Liver (tissue), 8 donors: ENCODE measurements at regions not wholly inside any gene's neighbourhood (a gene's known extent, or its start where the extent isn't known, plus 50 kb on each side); places are given as distances from the start of the nearest gene placed in this dataset.

Experiments
- DNase-seq: peaks from one replicate; pipeline ENCODE4 v3.0.0-alpha.2; 2017; ENCODE audit warnings: low spot score
- H3K27ac ChIP-seq, 2 donors: one replicate each; pipeline ENCODE4 v1.7.0; 2013; ENCODE audit warnings: inconsistent platforms in 2 of 2, low read length in 2 of 2, control low read depth in 1 of 2, low read depth in 1 of 2, mild to moderate bottlenecking in 1 of 2
- H3K27me3 ChIP-seq, 4 donors: one replicate each; pipeline versions ENCODE4 v1.6.1 to v1.7.0; 2013; ENCODE audit warnings: low read length in 3 of 4, inconsistent platforms in 1 of 4, mild to moderate bottlenecking in 1 of 4, moderate library complexity in 1 of 4; ENCODE audit not compliant: control insufficient read depth in 4 of 4, insufficient read depth in 4 of 4
- H3K36me3 ChIP-seq, 4 donors: one replicate each; pipeline versions ENCODE4 v1.6.1 to v1.7.0; 2013; ENCODE audit warnings: low read length in 3 of 4, mild to moderate bottlenecking in 3 of 4, low read depth in 1 of 4, moderate library complexity in 1 of 4; ENCODE audit not compliant: control insufficient read depth in 4 of 4, insufficient read depth in 3 of 4
- H3K4me1 ChIP-seq, 4 donors: one replicate each; pipeline versions ENCODE4 v1.6.1 to v1.7.0; 2013; ENCODE audit warnings: low read length in 3 of 4, mild to moderate bottlenecking in 3 of 4, moderate library complexity in 1 of 4; ENCODE audit not compliant: control insufficient read depth in 4 of 4, insufficient read depth in 4 of 4
- H3K4me3 ChIP-seq, 3 donors: one replicate each; pipeline versions ENCODE4 v1.6.1 to v1.7.0; 2013; ENCODE audit warnings: low read length in 3 of 3, control low read depth in 1 of 3, low read depth in 1 of 3, mild to moderate bottlenecking in 1 of 3
- H3K9ac ChIP-seq, 2 donors: one replicate each; pipeline ENCODE4 v1.7.0; 2013; ENCODE audit warnings: low read length in 2 of 2, mild to moderate bottlenecking in 2 of 2, moderate library complexity in 2 of 2, control low read depth in 1 of 2, low read depth in 1 of 2
- H3K9me3 ChIP-seq, 4 donors: one replicate each; pipeline versions ENCODE4 v1.6.1 to v1.7.0; 2013; ENCODE audit warnings: low read length in 3 of 4; ENCODE audit not compliant: control insufficient read depth in 4 of 4
- ATF3 ChIP-seq: IDR thresholded peaks from 2 replicates; pipeline ENCODE4 v1.6.1; 2016; ENCODE audit warnings: antibody characterized with exemption
- CTCF ChIP-seq: fragments of 150-350 bp; IDR thresholded peaks from 2 replicates; pipeline ENCODE4 v1.5.1; 2017; ENCODE audit warnings: improper control_type of control experiment, low read depth, low read length; ENCODE audit not compliant: missing input control
- EGR1 ChIP-seq, 2 donors: IDR thresholded peaks; 2 replicates each; pipeline ENCODE4 v1.6.1; 2016 to 2018; ENCODE audit warnings: antibody characterized with exemption in 2 of 2, low read depth in 2 of 2
- FOXA1 ChIP-seq: IDR thresholded peaks from 2 replicates; pipeline ENCODE4 v1.6.1; 2016; ENCODE audit warnings: antibody characterized with exemption
- FOXA2 ChIP-seq: IDR thresholded peaks from 2 replicates; pipeline ENCODE4 v1.6.1; 2016; ENCODE audit warnings: antibody characterized with exemption
- GABPA ChIP-seq, 2 donors: IDR thresholded peaks in 1 of 2; conservative IDR thresholded peaks in 1 of 2; 2 replicates each; pipeline ENCODE4 v1.6.1; 2016; ENCODE audit warnings: antibody characterized with exemption in 2 of 2, mild to moderate bottlenecking in 1 of 2, moderate library complexity in 1 of 2
- HNF4A ChIP-seq, 2 donors: conservative IDR thresholded peaks; 2 replicates each; pipeline ENCODE4 v1.6.1; 2016; ENCODE audit warnings: antibody characterized with exemption in 2 of 2, mild to moderate bottlenecking in 2 of 2
- HNF4G ChIP-seq: IDR thresholded peaks from 2 replicates; pipeline ENCODE4 v1.6.1; 2016; ENCODE audit warnings: antibody characterized with exemption
- JUND ChIP-seq, 2 donors: IDR thresholded peaks; 2 replicates each; pipeline ENCODE4 v1.6.1; 2016; ENCODE audit warnings: antibody characterized with exemption in 2 of 2
- MAX ChIP-seq: IDR thresholded peaks from 2 replicates; pipeline ENCODE4 v1.6.1; 2016; ENCODE audit warnings: antibody characterized with exemption
- NR2F2 ChIP-seq: IDR thresholded peaks from 2 replicates; pipeline ENCODE4 v1.6.1; 2016; ENCODE audit warnings: antibody characterized with exemption
- RAD21 ChIP-seq, 2 donors: IDR thresholded peaks; 2 replicates each; pipeline ENCODE4 v1.6.1; 2016; ENCODE audit warnings: antibody characterized with exemption in 2 of 2, mild to moderate bottlenecking in 2 of 2
- RXRA ChIP-seq, 2 donors: IDR thresholded peaks; 2 replicates each; pipeline ENCODE4 v1.6.1; 2017 to 2018; ENCODE audit warnings: antibody characterized with exemption in 2 of 2, mild to moderate bottlenecking in 1 of 2
- SP1 ChIP-seq: IDR thresholded peaks from 2 replicates; pipeline ENCODE4 v1.6.1; 2018; ENCODE audit warnings: antibody characterized with exemption, mild to moderate bottlenecking
- TAF1 ChIP-seq: conservative IDR thresholded peaks from 2 replicates; pipeline ENCODE4 v1.6.1; 2016; ENCODE audit warnings: antibody characterized with exemption, mild to moderate bottlenecking
- YY1 ChIP-seq: IDR thresholded peaks from 2 replicates; pipeline ENCODE4 v1.6.1; 2016; ENCODE audit warnings: antibody characterized with exemption, mild to moderate bottlenecking
- WGBS: extraction: QIAGEN DNeasy Blood & Tissue Kit; methylation state at CpG from one replicate; pipeline ENCODE4 v1.1.7; 2013; 5-methylcytosine and 5-hydroxymethylcytosine counted together
- TF ChIP-seq, protein P1 (sequence below): IDR thresholded peaks from 2 replicates; pipeline ENCODE4 v1.6.1; 2016; ENCODE audit warnings: antibody characterized with exemption, mild to moderate bottlenecking
- TF ChIP-seq, protein P2 (sequence below): IDR thresholded peaks from 2 replicates; pipeline ENCODE4 v1.6.1; 2016; ENCODE audit warnings: antibody characterized with exemption
- donor health status: healthy.
- donor health status: healthy.
- donor health status: healthy.
- donor health status: healthy.
- donor health status: healthy.

DNA sequence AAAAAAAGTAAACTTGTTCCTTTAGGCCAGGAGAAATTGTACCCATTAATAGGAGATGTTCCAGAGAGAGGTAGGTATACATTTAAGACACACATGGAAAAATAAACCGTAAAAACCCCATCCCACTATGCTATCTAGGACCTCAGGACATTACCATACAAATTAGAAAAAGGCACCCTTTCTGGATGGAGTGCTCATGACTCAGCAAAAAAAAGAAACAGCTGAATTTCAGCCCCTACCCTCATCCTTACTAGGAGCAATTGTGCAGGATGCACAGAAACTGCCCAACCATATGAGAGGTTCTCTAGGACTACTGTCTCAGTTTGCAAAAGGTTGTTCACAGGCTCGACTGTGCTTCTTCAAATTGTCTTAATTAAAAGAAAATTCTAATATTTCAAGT lies 368.2 kb downstream of the HINT1 start:
- 49% methylated on average over 2 of the region's 2 CpGs for WGBS
- no peak for DNase-seq

GRCh38 chr5:130796032-130796431 lies 369.0 kb downstream of the HINT1 start:
- Histone ChIP-seq H3K27me3 (no peaks in the 10 kb centered on the region), H3K4me3 (no peak overlapping the region), H3K9me3 (peaks cover 0 to 2% (median 0%) of the 10 kb centered on the region in 4 donors), H3K36me3 (no peaks in the 10 kb centered on the region), H3K27ac (no peak overlapping the region), H3K4me1 (no peaks in the 10 kb centered on the region), H3K9ac (no peak overlapping the region)
- no peak for DNase-seq
- no peak for TF ChIP-seq MAX
- TF ChIP-seq NR2F2: no peak
- TF ChIP-seq CTCF: no peak
- no peak for TF ChIP-seq FOXA1
- TF ChIP-seq TAF1: no peak
- no peak for TF ChIP-seq EGR1 (IDR thresholded peaks at IDR 0.05; ENCODE audit: low read depth in 2 of 2)
- TF ChIP-seq ATF3: no peak
- TF ChIP-seq HNF4G: no peak
- no peak for TF ChIP-seq YY1
- no peak for TF ChIP-seq FOXA2
- no peak for TF ChIP-seq JUND (IDR thresholded peaks at IDR 0.05)
- TF ChIP-seq, protein P1, sequence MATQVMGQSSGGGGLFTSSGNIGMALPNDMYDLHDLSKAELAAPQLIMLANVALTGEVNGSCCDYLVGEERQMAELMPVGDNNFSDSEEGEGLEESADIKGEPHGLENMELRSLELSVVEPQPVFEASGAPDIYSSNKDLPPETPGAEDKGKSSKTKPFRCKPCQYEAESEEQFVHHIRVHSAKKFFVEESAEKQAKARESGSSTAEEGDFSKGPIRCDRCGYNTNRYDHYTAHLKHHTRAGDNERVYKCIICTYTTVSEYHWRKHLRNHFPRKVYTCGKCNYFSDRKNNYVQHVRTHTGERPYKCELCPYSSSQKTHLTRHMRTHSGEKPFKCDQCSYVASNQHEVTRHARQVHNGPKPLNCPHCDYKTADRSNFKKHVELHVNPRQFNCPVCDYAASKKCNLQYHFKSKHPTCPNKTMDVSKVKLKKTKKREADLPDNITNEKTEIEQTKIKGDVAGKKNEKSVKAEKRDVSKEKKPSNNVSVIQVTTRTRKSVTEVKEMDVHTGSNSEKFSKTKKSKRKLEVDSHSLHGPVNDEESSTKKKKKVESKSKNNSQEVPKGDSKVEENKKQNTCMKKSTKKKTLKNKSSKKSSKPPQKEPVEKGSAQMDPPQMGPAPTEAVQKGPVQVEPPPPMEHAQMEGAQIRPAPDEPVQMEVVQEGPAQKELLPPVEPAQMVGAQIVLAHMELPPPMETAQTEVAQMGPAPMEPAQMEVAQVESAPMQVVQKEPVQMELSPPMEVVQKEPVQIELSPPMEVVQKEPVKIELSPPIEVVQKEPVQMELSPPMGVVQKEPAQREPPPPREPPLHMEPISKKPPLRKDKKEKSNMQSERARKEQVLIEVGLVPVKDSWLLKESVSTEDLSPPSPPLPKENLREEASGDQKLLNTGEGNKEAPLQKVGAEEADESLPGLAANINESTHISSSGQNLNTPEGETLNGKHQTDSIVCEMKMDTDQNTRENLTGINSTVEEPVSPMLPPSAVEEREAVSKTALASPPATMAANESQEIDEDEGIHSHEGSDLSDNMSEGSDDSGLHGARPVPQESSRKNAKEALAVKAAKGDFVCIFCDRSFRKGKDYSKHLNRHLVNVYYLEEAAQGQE: no peak
- TF ChIP-seq HNF4A (conservative IDR thresholded peaks at IDR 0.05): no peak
- no peak for TF ChIP-seq RXRA (IDR thresholded peaks at IDR 0.05)
- TF ChIP-seq, protein P2, sequence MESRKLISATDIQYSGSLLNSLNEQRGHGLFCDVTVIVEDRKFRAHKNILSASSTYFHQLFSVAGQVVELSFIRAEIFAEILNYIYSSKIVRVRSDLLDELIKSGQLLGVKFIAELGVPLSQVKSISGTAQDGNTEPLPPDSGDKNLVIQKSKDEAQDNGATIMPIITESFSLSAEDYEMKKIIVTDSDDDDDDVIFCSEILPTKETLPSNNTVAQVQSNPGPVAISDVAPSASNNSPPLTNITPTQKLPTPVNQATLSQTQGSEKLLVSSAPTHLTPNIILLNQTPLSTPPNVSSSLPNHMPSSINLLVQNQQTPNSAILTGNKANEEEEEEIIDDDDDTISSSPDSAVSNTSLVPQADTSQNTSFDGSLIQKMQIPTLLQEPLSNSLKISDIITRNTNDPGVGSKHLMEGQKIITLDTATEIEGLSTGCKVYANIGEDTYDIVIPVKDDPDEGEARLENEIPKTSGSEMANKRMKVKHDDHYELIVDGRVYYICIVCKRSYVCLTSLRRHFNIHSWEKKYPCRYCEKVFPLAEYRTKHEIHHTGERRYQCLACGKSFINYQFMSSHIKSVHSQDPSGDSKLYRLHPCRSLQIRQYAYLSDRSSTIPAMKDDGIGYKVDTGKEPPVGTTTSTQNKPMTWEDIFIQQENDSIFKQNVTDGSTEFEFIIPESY: no peak
- 60% methylated on average over 2 of the region's 2 CpGs for WGBS

More for the DNA sequence above, 368.2 kb downstream of the HINT1 start:
- no peak for TF ChIP-seq FOXA2
- TF ChIP-seq EGR1 (IDR thresholded peaks at IDR 0.05; ENCODE audit: low read depth in 2 of 2): no peak
- no peak for TF ChIP-seq ATF3
- no peak for TF ChIP-seq GABPA (IDR thresholded peaks at IDR 0.05 in 1 of 2, conservative IDR thresholded peaks at IDR 0.05 in 1 of 2)
- TF ChIP-seq RAD21 (IDR thresholded peaks at IDR 0.05): no peak
- TF ChIP-seq JUND (IDR thresholded peaks at IDR 0.05): no peak
- TF ChIP-seq, protein P1: no peak
- no peak for TF ChIP-seq SP1
- no peak for TF ChIP-seq YY1
- TF ChIP-seq HNF4G: no peak
- no peak for TF ChIP-seq FOXA1
- no peak for TF ChIP-seq MAX
- Histone ChIP-seq H3K9ac (no peak overlapping the region), H3K36me3 (no peaks in the 10 kb centered on the region), H3K9me3 (peaks cover 0 to 2% (median 0%) of the 10 kb centered on the region in 4 donors), H3K4me1 (no peaks in the 10 kb centered on the region), H3K4me3 (no peak overlapping the region), H3K27me3 (no peaks in the 10 kb centered on the region), H3K27ac (no peak overlapping the region)
